Urinary bladder (tissue), 3 donors: ENCODE measurements at regions not wholly inside any gene's neighbourhood (a gene's known extent, or its start where the extent isn't known, plus 50 kb on each side); places are given as distances from the start of the nearest gene placed in this dataset.

ENCODE experiments used
- DNase-seq: peaks from one replicate; pipeline ENCODE4 v3.0.0-alpha.2; 2015; ENCODE audit errors: extremely low spot score
- H3K27ac ChIP-seq: one replicate; pipeline ENCODE4 v1.5.1; 2013; ENCODE audit warnings: low read depth, mild to moderate bottlenecking, moderate library complexity
- H3K36me3 ChIP-seq: one replicate; pipeline ENCODE4 v1.6.1; 2013; ENCODE audit warnings: mild to moderate bottlenecking, moderate library complexity; ENCODE audit not compliant: insufficient read depth
- H3K4me1 ChIP-seq: one replicate; pipeline ENCODE4 v1.6.1; 2013; ENCODE audit warnings: mild to moderate bottlenecking, moderate library complexity; ENCODE audit not compliant: insufficient read depth
- H3K4me3 ChIP-seq: one replicate; pipeline ENCODE4 v1.5.1; 2013; ENCODE audit warnings: low read depth, low read length
- WGBS: extraction: QIAGEN DNeasy Blood & Tissue Kit; methylation state at CpG from one replicate; pipeline ENCODE4 v1.1.7; 2013; 5-methylcytosine and 5-hydroxymethylcytosine counted together
- donor health status: healthy with polysubstance abuse.
- donor health status: healthy.

DNA sequence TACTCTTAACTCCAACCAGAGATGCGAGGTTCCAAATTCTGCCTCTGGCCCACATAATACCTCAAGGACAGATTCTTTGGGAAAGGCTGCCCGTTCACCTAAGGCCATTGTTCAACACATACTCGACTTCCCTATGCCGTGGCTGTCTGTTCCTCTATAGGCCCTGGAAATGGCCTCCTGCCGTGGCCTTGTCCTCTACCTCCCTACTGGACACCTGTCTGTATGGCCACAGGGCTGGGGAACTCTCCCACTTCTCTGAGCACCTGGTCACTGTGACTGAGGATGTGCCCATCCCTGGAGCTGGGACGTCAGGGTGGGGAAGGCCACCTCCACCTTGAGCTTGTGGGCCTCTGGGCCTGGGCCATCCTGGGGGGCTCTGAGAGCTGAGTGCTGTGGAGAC, 340.5 kb upstream of the B3GAT1 start:
- Histone ChIP-seq H3K4me3 (no peak overlapping the region), H3K36me3 (no peaks in the 10 kb centered on the region), H3K27ac (no peak overlapping the region), H3K4me1 (no peaks in the 10 kb centered on the region)
- 92% methylated on average over 6 of the region's 6 CpGs for WGBS
- DNase-seq: no peak

DNA sequence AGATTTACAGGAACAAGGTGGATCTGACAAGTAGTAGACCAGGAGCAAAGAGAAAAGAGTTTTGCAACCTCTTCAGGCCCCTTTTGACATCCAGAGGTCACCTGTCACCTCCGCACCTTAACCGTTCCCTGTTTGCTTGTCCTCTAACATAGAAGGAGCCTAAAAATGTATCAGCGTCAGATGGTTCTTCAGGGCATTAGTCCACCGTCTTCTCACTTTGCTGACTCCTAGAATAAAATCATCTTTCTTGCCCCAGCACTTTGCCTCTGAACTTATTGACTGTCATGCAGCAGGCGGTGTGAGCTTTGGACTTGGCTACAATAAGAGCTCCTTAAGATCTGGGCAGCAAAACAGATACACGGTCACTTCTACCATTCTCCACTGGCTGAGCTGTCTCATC, 339.7 kb upstream of the B3GAT1 start:
- Histone ChIP-seq H3K27ac (no peak overlapping the region), H3K4me3 (no peak overlapping the region), H3K36me3 (no peaks in the 10 kb centered on the region), H3K4me1 (no peaks in the 10 kb centered on the region)
- DNase-seq: no peak
- 90% methylated on average over 6 of the region's 6 CpGs for WGBS

DNA sequence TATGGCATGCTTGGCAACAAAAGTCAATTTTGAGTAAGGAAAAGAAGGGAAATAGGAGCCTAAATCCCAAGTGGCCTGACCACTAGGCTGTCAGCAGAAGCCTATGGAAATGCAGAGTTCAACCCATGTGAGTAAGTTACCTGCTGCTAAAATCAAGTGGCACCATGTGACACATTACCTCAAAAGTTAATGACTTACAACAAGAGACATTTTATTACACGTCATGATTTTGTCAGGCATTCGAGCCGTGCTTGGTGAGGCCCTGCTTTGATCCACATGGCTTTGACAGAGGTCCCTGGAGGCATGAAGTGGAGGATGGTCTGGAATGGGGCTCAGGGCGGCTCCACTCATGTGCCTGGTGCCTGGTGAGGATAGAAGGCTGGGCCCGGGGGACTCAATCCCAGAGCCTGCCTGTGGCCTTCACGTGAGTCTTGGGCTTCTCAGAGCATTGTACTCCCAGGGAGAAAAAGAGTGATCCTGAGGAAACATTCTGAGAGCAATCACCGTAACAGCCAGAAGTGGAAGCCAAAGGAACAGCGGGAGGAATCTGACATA, 339.1 kb upstream of the B3GAT1 start:
- 81% methylated on average over 8 of the region's 8 CpGs for WGBS
- Histone ChIP-seq H3K27ac (no peak overlapping the region), H3K36me3 (no peaks in the 10 kb centered on the region), H3K4me1 (no peaks in the 10 kb centered on the region), H3K4me3 (no peak overlapping the region)
- no peak for DNase-seq

DNA sequence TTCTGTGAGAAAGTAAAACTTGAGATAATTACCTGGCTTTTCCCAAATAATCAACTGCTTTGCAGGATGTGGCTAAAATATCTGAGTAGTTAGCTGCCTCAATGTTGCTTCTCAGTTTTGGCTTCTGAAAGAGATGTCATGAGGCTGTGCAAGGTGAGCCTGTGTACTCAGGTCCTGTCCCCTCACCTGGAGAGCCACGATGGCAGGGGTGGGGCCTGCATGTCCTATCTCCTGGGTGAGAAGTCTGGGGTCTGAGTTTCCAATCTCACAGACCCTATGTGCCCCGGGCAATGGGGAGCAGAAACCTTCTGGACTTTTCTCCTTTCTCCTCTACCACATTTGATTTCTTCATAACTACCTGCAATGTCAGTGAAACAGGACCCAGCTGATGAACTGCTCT, 338.6 kb upstream of the B3GAT1 start:
- no peak for DNase-seq
- Histone ChIP-seq H3K27ac (no peak overlapping the region), H3K36me3 (no peaks in the 10 kb centered on the region), H3K4me3 (no peak overlapping the region), H3K4me1 (no peaks in the 10 kb centered on the region)
- WGBS: 83% methylated on average over 2 of the region's 2 CpGs

DNA sequence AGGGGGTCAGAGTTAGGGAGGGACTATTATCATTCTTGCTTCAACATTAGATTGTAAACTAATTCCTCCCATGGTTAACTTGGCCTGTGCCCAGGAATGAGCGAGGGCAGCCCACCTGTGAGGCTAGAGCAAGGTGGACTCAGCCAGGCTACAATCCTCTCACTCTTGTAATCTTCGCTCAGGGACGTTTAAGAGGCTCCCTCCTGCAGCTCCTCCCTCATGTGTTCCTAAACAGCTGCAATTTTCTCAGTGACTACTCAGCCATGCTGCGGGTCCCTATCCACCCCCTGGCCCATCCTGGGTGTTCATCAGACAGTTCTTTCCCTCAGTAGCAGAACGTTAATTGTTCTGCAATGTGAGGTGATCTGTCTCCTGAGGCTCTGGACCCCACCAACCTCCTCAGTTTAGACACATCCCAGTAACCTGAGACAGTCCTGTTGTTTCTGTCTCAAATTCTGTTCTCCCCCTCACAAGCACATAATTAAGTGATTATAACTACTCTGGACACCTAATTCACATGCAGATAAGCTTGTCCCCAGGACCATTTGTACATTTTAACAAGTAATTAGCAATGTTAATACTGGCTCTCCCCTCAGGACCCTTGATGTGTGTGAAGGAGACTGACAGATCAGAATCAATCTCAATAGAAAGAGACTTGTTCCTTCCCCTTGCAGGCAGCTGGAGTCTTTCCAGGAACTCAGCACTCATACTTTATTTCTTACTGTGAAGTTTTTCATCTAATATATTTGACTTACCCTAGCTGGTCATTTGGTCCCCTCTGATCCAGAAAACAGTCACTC, 337.2 kb upstream of the B3GAT1 start:
- Histone ChIP-seq H3K4me3 (no peak overlapping the region), H3K4me1 (no peaks in the 10 kb centered on the region), H3K36me3 (no peaks in the 10 kb centered on the region), H3K27ac (no peak overlapping the region)
- 51% methylated on average over 5 of the region's 5 CpGs for WGBS
- DNase-seq: no peak

DNA sequence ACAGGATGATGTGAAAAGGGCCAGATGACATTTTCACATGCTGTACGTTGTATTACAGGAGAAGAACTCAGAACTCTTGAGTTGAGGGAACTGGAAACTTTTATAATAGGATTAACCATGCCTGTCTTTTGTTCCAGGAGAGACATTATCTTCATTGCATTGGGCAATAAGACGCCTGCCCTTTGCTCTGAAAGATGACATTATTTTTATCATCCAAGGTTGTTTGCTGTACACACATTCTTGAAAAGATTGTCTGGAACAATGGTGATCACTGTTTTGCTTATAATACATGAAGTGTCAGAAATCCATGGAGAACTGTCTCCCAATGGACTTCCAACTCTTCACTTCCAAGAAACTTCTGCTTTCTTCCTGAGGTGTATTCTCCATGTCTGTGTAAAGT, 334.6 kb upstream of the B3GAT1 start:
- 81% methylated on average over 2 of the region's 2 CpGs for WGBS
- DNase-seq: no peak

DNA sequence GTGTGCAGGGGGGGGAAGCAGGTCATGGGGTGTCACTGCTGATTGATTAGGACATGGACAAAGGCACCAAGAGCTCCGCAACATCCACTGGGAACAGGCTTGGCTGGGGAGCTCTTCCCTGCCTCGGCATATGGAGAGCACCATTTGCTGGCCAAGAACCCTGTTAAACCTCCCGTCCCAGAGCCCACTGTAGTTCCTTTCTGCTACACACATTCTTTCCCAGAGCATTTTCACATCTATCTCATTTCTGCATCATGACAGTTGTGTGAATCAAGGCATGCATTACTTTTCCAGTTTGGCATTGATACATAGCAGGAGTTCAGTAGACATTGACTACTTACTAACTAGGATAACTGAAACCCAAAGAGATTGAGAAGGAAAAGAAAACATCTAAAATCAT, 333.4 kb upstream of the B3GAT1 start:
- no peaks in the 10 kb centered on the region for H3K36me3 ChIP-seq
- no peak overlapping the region for H3K27ac ChIP-seq
- no peak for DNase-seq
- H3K4me1 ChIP-seq: no peaks in the 10 kb centered on the region
- no peak overlapping the region for H3K4me3 ChIP-seq
- WGBS: 87% methylated on average over 3 of the region's 3 CpGs

More for the DNA sequence above, 334.6 kb upstream of the B3GAT1 start:
- H3K4me1 ChIP-seq: no peaks in the 10 kb centered on the region
- no peaks in the 10 kb centered on the region for H3K36me3 ChIP-seq
- no peak overlapping the region for H3K27ac ChIP-seq
- no peak overlapping the region for H3K4me3 ChIP-seq

DNA sequence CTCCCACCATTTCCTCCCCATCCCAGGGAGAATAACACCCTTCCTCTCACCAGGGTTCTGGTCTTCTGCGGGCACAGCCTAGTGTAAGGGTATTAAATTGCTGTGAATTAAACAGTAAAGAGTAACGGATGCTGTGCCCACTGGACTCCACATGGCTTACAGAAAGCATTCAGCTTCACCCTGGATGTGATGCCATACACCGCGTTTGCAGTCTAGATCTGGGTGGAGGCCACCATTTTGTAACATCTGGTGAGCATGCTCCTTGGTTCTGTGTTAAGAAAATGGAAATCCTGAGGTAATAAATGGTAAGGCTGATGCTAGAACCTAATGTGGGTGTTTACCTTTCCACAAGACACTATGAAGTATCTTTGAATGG, 331.8 kb upstream of the B3GAT1 start:
- 95% methylated on average over 4 of the region's 4 CpGs for WGBS
- H3K4me1 ChIP-seq: no peaks in the 10 kb centered on the region
- DNase-seq: no peak
- H3K36me3 ChIP-seq: no peaks in the 10 kb centered on the region
- H3K4me3 ChIP-seq: no peak overlapping the region
- no peak overlapping the region for H3K27ac ChIP-seq

DNA sequence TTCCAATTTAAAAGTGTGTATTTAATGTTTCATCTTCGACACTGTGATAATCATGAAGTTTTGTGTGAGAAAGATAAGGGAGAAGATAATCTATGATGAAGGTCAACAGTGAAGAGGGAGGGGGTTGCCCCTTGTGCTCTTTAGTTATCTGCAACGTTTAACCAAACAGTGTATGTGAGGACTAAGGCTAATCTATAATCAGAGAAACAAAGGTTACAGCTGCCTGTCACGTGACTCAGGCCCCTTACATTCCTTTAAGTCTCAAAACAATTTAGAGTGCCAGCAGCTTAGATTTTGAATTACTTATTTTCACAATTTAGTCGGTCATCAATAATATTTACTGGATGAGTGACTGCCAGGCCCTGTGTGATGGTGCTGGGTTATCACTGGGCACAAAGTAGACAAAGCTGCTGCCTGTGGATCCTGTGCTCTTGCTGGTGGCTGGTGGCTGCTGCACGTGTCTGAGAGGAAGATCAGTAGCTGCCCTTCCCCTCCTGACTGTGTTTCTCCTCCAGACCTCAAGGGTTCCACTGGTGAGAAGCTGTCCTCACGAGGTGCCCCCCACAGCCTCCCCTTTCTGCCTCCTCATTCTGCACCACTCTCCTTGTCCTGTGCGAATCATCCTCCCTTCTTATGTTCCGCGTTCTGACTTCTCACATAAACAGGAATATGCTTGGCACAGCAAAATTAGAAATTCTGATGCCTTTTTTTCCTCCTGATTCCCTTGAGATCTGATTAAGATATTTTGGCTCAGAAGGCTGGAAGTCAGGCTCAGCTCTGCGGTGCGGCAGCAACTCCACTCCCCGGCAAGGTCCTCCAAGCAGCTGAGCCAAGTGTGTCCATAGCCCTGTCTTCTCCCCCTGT, 331.1 kb upstream of the B3GAT1 start:
- H3K4me1 ChIP-seq: no peaks in the 10 kb centered on the region
- DNase-seq: no peak
- H3K4me3 ChIP-seq: no peak overlapping the region
- 49% methylated on average over 12 of the region's 12 CpGs for WGBS
- H3K36me3 ChIP-seq: no peaks in the 10 kb centered on the region
- no peak overlapping the region for H3K27ac ChIP-seq

DNA sequence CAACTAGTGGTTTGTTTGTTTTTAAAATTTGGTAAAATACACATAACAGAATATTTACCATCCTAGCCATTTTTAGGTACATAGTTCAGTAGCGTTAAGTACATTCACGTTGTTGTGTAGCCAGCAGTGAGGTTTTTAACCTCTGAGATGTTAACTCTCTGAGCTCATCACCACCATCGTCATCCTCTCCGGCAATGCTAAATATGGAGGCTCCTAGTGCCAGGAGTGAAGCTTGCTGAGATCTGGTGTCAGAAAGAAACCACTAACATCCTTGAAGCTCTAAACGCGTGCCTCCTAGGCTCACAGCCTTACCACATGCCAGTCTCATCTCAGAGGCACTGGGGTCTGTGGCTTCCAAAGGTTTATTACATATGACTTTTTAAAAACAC, 330.2 kb upstream of the B3GAT1 start:
- Histone ChIP-seq H3K27ac (no peak overlapping the region), H3K36me3 (no peaks in the 10 kb centered on the region), H3K4me3 (no peak overlapping the region), H3K4me1 (no peaks in the 10 kb centered on the region)
- WGBS: 22% methylated on average over 6 of the region's 6 CpGs
- no peak for DNase-seq

DNA sequence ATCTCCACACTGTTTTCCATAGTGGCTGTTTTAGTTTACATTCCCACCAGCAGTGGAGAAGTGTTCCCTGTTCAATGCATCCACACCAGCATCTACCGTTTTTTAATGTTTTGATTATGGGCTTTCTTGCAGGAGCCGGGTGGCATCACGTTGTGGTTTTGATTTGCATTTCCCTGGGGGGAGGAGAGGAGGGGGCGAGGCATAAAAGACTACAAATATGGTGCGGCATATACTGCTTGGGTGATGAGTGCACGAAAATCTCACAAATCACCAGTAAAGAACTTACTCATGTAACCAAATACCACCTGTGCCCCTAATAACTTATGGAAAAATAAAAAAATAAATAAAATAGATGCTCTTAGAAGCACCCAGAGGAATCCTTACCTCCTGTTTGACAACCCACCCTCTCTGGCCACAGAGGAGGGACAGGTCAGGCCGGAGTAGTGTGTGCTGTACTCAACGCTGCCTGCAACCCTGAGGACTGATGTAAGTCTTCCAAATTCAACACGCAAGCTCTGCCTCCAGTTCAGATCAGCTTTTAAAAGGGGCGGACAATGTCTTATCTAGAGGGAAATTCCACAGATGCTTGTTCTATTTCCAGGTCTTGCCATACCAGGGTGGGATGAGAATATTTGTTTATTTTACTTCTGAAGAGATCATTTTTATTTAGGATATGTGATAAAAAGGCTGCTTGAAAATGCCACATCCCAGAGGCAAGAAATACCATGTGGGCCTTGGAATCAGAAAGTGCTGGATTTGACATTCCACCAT, 329.6 kb upstream of the B3GAT1 start:
- Histone ChIP-seq H3K4me3 (no peak overlapping the region), H3K36me3 (no peaks in the 10 kb centered on the region), H3K27ac (no peak overlapping the region), H3K4me1 (no peaks in the 10 kb centered on the region)
- DNase-seq: no peak
- 29% methylated on average over 10 of the region's 10 CpGs for WGBS

DNA sequence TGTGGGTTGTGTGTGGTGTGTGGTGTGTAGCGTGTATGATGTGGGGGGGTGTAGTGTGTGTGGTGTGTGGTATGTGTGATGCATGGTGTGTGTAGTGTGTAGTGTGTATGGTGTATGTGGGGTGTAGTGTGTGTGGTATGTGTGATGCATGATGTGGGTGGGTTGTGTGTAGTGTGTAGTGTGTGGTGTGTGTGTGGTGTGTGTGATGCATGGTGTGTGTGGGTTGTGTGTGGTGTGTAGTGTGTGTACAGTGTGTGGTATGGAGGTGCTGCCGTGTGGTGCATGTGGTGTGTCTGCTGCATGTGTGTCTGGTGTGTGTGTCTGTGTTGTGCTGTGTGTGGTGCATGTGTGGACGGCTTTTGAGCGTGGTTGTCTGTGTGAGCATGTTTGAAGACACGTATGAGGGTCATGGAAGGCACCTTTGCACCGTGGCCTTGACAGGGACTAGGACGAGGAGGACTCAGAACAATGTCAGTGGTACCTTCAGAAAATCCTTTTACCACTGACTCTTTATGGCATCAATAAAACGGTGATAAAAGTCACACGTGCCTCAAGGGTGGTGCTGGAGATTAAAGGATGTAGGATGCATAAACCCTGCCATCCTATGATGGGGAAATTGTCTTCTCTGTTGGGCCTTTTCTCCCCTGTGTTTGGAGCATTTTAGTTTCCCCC, 328.7 kb upstream of the B3GAT1 start:
- H3K4me1 ChIP-seq: no peaks in the 10 kb centered on the region
- H3K36me3 ChIP-seq: no peaks in the 10 kb centered on the region
- no peak for DNase-seq
- no peak overlapping the region for H3K27ac ChIP-seq
- WGBS: 72% methylated on average over 9 of the region's 9 CpGs
- H3K4me3 ChIP-seq: no peak overlapping the region

DNA sequence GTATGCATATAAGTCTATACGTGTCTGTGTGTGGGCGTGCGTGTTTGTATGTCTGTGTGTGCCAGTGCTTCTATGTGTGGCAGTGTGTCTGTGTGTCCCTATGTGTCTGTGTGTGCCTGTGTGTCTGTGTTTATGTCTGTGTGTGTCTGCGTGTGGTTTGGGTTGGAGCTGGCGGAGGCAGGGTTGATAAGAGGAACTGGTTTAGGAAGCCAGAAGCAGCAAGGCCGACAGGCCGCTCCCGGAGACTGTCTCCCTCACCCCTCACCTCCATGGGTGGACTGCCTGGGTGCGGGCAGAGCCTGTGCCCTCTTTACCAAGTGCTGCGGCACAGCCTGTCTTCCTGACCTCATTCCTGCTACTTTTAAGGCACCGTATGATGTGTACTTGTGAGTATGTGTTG, 327.1 kb upstream of the B3GAT1 start:
- no peak for DNase-seq
- H3K27ac ChIP-seq: no peak overlapping the region
- no peak overlapping the region for H3K4me3 ChIP-seq
- no peaks in the 10 kb centered on the region for H3K36me3 ChIP-seq
- no peaks in the 10 kb centered on the region for H3K4me1 ChIP-seq
- WGBS: 80% methylated on average over 11 of the region's 11 CpGs
